ENCODE measurements at regions not wholly inside any gene's neighbourhood (a gene's known extent, or its start where the extent isn't known, plus 50 kb on each side); places are given as distances from the start of the nearest gene placed in this dataset.

GRCh38 chr15:61571026-61571425 is 341.9 kb upstream of the RORA start:
- no peak for TF ChIP-seq CTCF (IDR thresholded peaks at IDR 0.05; ENCODE audit: insufficient read depth, low read length, severe bottlenecking)
- no peaks in the 10 kb centered on the region for H3K27me3 ChIP-seq (ENCODE audit: control insufficient read depth, insufficient read depth, low read length)
- DNase-seq (ENCODE audit: low read depth), result no peak
- no peak for FAIRE-seq
- no peaks in the 10 kb centered on the region for H3K36me3 ChIP-seq (ENCODE audit: control insufficient read depth, insufficient read depth, low read length)
- no peak overlapping the region for H3K4me3 ChIP-seq (ENCODE audit: low read depth, low read length)

DNA sequence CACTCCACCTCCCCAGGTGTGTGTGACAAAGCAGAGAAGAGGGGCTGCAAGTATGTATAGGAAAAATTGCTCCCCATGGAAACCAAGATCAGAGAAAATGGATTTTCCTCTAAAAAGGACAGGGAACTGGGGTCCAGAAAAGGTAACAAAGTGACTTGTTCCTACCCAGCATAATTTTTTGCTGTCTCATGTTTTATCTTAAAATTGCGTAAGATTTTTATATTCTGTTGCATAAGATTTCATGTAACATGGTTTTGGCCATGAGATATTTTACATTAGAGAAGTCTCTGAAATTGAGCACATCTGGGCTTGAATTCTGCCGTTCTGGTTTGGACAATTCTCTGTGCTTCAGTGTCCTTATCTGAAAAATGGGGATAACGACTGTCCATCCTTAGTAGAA is 335.7 kb upstream of the RORA start:
- no peaks in the 10 kb centered on the region for H3K27me3 ChIP-seq (ENCODE audit: control insufficient read depth, insufficient read depth, low read length)
- no peak for FAIRE-seq
- no peaks in the 10 kb centered on the region for H3K36me3 ChIP-seq (ENCODE audit: control insufficient read depth, insufficient read depth, low read length)
- TF ChIP-seq CTCF (IDR thresholded peaks at IDR 0.05; ENCODE audit: insufficient read depth, low read length, severe bottlenecking), result no peak
- no peak for DNase-seq (ENCODE audit: low read depth)
- no peak overlapping the region for H3K4me3 ChIP-seq (ENCODE audit: low read depth, low read length)

DNA sequence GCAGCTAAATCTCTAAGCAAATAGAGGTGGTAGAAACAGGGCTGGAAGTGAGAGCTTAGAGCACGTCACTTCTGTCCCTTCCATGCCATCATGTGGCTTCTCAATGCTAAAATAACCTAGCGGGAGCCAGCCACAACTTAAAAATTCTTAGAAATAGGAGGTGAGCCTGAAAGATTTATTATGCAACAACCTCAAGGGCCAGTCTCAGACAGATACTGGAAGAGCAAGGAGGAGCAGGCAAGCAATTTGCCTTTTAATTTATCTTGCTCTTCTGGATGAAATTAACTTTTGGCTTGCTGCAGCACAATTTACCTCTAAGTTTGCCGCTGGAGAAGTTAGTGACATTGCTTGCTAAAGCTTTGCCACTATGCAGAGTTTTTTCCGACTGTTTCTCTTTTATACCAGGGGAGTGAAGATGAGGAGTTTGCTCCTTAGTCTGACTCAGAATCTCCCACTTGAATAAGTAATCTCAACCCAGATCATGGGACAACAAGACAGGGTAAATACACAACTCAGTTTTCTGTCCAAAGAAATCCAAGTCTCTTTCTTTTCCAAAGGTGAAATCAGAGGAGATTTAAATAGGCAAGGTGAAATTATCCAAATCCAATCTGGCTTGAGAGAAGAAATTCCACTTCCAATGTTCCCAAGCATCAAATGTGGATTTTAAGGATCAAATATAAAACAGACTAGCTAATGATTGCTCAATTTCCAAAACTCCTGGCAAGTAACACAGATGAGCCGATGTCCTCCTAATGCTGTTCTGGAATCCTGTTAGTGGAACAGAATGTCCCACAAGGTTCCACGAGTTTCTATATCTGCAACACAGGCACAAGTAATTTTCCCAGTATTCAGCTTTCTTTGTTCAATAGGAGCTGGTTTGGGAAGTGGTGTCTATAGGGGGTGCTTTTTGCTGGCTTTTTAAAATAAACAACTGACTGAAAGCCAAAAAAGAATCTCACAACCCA is 329.4 kb upstream of the RORA start:
- FAIRE-seq, result peak; percentile 73
- Histone ChIP-seq H3K27me3 (ENCODE audit: control insufficient read depth, insufficient read depth, low read length) (no peaks in the 10 kb centered on the region), H3K36me3 (ENCODE audit: control insufficient read depth, insufficient read depth, low read length) (no peaks in the 10 kb centered on the region), H3K4me3 (ENCODE audit: low read depth, low read length) (no peak overlapping the region)
- no peak for DNase-seq (ENCODE audit: low read depth)
- TF ChIP-seq CTCF (IDR thresholded peaks at IDR 0.05; ENCODE audit: insufficient read depth, low read length, severe bottlenecking), result no peak

DNA sequence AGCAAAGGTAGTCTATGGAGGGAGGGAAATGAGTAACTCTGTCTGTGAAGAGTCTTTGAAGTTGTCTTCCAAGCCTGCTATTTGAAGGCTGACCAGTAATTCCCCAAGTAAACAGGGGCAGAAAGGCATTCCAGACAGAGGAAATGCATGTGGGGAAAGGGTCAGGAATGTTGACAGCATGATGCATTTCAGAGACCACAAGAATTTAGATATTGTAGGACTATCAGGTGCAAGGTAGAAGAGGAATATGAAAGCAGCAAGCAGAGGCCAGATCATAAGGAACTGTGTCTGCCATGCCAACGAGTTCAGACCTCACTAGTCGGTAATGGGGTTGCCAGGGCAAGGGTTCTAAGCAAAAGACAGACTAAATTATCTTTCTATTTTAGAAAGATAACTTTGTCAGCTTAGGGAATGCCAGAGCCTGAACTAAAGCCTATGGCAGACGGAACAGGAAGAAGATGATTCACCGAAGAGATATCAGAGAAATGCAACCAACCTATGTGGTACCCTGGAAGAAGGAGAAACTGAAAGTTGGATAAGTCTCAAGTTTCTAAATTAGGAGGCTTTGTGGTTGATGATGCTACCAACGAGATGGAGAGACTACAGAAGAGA is 327.0 kb upstream of the RORA start:
- H3K36me3 ChIP-seq (ENCODE audit: control insufficient read depth, insufficient read depth, low read length), result no peaks in the 10 kb centered on the region
- H3K4me3 ChIP-seq (ENCODE audit: low read depth, low read length), result no peak overlapping the region
- no peak for FAIRE-seq
- peak; percentile 27 for DNase-seq (ENCODE audit: low read depth)
- H3K27me3 ChIP-seq (ENCODE audit: control insufficient read depth, insufficient read depth, low read length), result no peaks in the 10 kb centered on the region
- TF ChIP-seq CTCF (IDR thresholded peaks at IDR 0.05; ENCODE audit: insufficient read depth, low read length, severe bottlenecking), result no peak

GRCh38 chr15:61549727-61550126 is 320.6 kb upstream of the RORA start:
- no peaks in the 10 kb centered on the region for H3K36me3 ChIP-seq (ENCODE audit: control insufficient read depth, insufficient read depth, low read length)
- no peak for DNase-seq (ENCODE audit: low read depth)
- H3K27me3 ChIP-seq (ENCODE audit: control insufficient read depth, insufficient read depth, low read length), result no peaks in the 10 kb centered on the region
- TF ChIP-seq CTCF (IDR thresholded peaks at IDR 0.05; ENCODE audit: insufficient read depth, low read length, severe bottlenecking), result no peak
- no peak overlapping the region for H3K4me3 ChIP-seq (ENCODE audit: low read depth, low read length)
- FAIRE-seq, result no peak

All from bronchial epithelial cell (primary cell).